ENCODE measurements at regions not wholly inside any gene's neighbourhood (a gene's known extent, or its start where the extent isn't known, plus 50 kb on each side); places are given as distances from the start of the nearest gene placed in this dataset.

DNA sequence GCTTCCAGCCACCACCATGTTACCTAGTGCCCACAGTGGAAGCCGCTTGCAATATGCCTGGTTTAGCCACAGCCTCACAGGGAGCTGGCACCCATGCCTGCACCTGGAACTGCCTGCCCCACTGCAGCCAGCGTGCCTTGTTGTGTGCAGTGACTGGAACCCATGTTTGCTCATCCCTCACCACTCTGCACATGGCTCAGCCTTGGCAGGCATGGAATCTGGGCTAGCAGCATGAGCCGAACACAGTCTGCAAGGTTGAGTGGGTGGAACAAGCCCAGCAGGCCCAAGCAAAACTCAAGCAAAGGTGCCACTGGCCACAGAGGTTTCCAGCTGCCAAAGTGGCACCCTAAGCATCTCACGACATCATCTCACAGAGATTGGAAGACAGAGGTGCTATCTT, 269.5 kb downstream of the PCDH20 start:
- ATAC-seq, result no peak
- TF ChIP-seq POLR2A (IDR thresholded peaks at IDR 0.05) (no peak), EP300 (IDR thresholded peaks at IDR 0.05) (no peak), POLR2AphosphoS5 (IDR thresholded peaks at IDR 0.05) (no peak)
- TF ChIP-seq, protein P1, sequence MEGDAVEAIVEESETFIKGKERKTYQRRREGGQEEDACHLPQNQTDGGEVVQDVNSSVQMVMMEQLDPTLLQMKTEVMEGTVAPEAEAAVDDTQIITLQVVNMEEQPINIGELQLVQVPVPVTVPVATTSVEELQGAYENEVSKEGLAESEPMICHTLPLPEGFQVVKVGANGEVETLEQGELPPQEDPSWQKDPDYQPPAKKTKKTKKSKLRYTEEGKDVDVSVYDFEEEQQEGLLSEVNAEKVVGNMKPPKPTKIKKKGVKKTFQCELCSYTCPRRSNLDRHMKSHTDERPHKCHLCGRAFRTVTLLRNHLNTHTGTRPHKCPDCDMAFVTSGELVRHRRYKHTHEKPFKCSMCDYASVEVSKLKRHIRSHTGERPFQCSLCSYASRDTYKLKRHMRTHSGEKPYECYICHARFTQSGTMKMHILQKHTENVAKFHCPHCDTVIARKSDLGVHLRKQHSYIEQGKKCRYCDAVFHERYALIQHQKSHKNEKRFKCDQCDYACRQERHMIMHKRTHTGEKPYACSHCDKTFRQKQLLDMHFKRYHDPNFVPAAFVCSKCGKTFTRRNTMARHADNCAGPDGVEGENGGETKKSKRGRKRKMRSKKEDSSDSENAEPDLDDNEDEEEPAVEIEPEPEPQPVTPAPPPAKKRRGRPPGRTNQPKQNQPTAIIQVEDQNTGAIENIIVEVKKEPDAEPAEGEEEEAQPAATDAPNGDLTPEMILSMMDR (IDR thresholded peaks at IDR 0.05), result no peak
- no peaks in the 10 kb centered on the region for H3K9me3 ChIP-seq
- H3K27ac ChIP-seq, result no peak overlapping the region
- no peaks in the 10 kb centered on the region for H3K36me3 ChIP-seq
- H3K4me1 ChIP-seq, result peaks cover 0 to 27% (median 0%) of the 10 kb centered on the region in 3 donors
- H3K27me3 ChIP-seq, result no peaks in the 10 kb centered on the region
- H3K4me3 ChIP-seq, result no peak overlapping the region
- WGBS, 2 donors (ENCODE audit: low coverage in 1 of 2), result 82% methylated on average over 2 of the region's 4 CpGs; no CpG with 5 or more reads in 1 of the 2 donors

DNA sequence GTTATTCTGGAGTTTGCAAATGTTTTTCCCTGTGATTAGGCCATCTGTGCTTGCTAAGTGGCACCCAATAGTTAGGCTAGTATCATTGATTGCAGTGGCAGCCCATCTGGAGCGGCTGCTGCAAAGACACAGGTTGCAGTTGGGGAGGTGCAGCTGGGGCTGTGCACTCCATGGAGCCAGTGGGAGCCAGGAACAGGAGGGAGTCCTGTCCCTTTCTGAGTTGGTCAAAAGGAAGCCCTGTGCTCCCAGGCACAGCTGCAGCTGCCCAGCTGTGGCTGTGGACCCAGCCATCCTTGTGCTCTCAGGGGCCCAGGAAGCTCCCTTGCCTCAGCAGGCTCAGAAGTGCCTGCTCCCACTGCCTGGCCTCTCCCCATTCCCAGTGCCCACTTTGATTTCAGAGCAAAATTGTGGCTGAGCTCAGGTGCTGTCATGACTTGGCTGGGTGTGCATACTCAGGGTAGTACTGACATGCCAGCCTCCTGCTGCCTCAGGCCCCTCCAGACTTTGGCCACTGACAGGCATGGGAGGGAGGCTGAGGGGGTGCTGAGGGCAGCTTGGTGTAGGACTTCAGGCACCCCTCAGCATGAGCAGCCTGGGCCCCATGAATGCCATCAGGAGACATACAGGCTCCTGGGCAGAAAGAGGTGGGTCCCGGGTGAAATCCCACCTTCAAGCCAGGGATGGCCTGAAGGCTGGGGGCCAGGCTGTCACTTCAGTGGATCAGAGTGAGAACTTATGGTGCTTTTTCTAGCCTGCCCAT, 270.6 kb downstream of the PCDH20 start:
- no peaks in the 10 kb centered on the region for H3K27me3 ChIP-seq
- TF ChIP-seq, protein P1 (IDR thresholded peaks at IDR 0.05), result no peak
- H3K27ac ChIP-seq, result peak overlapping the region in 3 of 4 donors; percentile 39 to 73 (median 68)
- H3K4me1 ChIP-seq, result peaks cover 0 to 27% (median 0%) of the 10 kb centered on the region in 3 donors
- no peak for ATAC-seq
- H3K4me3 ChIP-seq, result no peak overlapping the region
- H3K36me3 ChIP-seq, result no peaks in the 10 kb centered on the region
- WGBS, 2 donors (ENCODE audit: low coverage in 1 of 2), result 100% methylated on average over 1 of the region's 2 CpGs; no CpG with 5 or more reads in 1 of the 2 donors
- H3K9me3 ChIP-seq, result no peaks in the 10 kb centered on the region

DNA sequence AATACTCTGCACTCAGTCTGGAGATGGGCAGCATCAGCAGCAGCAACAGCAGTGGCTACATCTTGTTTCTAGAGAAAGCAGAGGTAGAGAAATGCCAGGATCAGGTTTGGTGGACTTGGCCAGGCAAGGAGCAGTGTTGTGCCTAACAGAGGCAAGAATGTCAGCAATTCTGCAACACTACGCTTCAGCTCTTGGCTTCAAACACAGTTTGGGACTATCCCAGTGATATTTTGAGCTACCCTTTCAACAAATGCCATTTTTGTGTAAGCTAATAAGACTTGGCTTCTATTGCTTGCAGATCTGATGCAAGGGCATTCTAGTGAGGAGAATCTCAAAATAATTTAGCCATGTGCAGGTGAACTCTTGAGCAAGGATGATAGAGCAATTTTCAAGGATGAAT, 271.3 kb downstream of the PCDH20 start:
- Histone ChIP-seq H3K4me1 (peaks cover 0 to 27% (median 0%) of the 10 kb centered on the region in 3 donors), H3K27ac (peak overlapping the region in 3 of 4 donors; percentile 39 to 73 (median 65)), H3K4me3 (no peak overlapping the region), H3K9me3 (no peaks in the 10 kb centered on the region), H3K36me3 (no peaks in the 10 kb centered on the region), H3K27me3 (no peaks in the 10 kb centered on the region)
- peak; percentile 54 for ATAC-seq
- 75% methylated on average over 1 of the region's 1 CpG; no CpG with 5 or more reads in 1 of the 2 donors for WGBS, 2 donors (ENCODE audit: low coverage in 1 of 2)
- TF ChIP-seq, protein P1 (IDR thresholded peaks at IDR 0.05), result no peak
- TF ChIP-seq EP300 (IDR thresholded peaks at IDR 0.05) (no peak), POLR2A (IDR thresholded peaks at IDR 0.05) (no peak), POLR2AphosphoS5 (IDR thresholded peaks at IDR 0.05) (no peak)

DNA sequence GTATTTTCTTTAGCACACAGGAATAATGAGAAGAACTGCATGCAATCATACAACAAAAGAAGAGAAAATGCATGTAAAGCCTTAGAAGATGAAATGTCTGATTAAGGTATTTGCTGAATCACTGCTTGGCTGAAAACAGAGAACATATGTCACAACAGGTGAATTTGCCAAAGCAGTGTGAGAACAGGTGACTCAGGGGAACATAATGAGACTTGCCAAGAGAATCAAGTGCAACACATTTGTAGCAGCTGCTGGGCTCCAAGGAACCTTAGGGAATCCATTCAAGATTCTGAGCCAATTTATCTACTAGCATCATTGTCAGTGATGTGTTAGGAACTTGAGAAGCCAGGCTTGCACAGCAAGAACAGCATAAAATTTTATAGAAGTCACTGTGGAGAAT, 273.1 kb downstream of the PCDH20 start:
- Histone ChIP-seq H3K27me3 (no peaks in the 10 kb centered on the region), H3K36me3 (no peaks in the 10 kb centered on the region), H3K4me3 (no peak overlapping the region), H3K27ac (peak overlapping the region; percentile 10 to 65 (median 16)), H3K4me1 (peaks cover 0 to 27% (median 0%) of the 10 kb centered on the region in 3 donors), H3K9me3 (no peaks in the 10 kb centered on the region)
- TF ChIP-seq, protein P1 (IDR thresholded peaks at IDR 0.05), result no peak
- TF ChIP-seq POLR2AphosphoS5 (IDR thresholded peaks at IDR 0.05), result peak; percentile 75
- peak; percentile 85 for ATAC-seq

DNA sequence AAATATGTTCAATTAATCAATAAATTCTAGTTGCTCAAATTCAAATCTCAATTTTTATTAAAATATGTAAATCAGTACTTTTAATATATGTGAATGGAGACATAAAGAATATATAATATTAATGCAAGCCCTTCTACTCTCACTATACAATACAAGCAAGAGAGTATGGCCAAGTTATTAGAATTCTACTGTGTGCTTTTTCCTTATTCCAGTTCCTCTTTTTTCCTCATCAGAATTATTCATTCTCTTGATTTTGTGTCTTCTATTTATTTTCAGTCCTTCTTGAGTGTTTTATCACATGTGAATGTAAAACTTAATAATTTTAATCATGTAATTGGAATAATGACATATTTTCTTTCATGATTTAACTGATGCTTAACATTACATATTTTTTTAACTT, 276.8 kb downstream of the PCDH20 start:
- Histone ChIP-seq H3K4me1 (peaks cover 0 to 15% (median 0%) of the 10 kb centered on the region in 3 donors), H3K27me3 (no peaks in the 10 kb centered on the region), H3K27ac (no peak overlapping the region), H3K9me3 (no peaks in the 10 kb centered on the region), H3K36me3 (no peaks in the 10 kb centered on the region), H3K4me3 (no peak overlapping the region)
- TF ChIP-seq EP300 (IDR thresholded peaks at IDR 0.05) (no peak), POLR2AphosphoS5 (IDR thresholded peaks at IDR 0.05) (no peak), POLR2A (IDR thresholded peaks at IDR 0.05) (no peak)
- TF ChIP-seq, protein P1 (IDR thresholded peaks at IDR 0.05), result no peak
- ATAC-seq, result no peak

All from gastroesophageal sphincter (tissue), 4 donors.